Smooth muscle cell (in vitro differentiated cells): ENCODE measurements at regions not wholly inside any gene's neighbourhood (a gene's known extent, or its start where the extent isn't known, plus 50 kb on each side); places are given as distances from the start of the nearest gene placed in this dataset.

ENCODE experiments used
- DNase-seq: peaks from one replicate; lab custom pipeline; 2025; ENCODE audit not compliant: unreplicated experiment; lab: John Stamatoyannopoulos, UW
- H2AFZ ChIP-seq: fragments of 200-600 bp; sonication (generic); 2 replicates; pipeline ENCODE4 v1.6.0; 2016; ENCODE audit warnings: antibody characterized with exemption, low read depth, mild to moderate bottlenecking
- H3F3A ChIP-seq: fragments of 200-600 bp; sonication (generic); 2 replicates; pipeline ENCODE4 v1.6.0; 2017; ENCODE audit warnings: antibody characterized with exemption, low read depth
- H3K27ac ChIP-seq: fragments of 200-600 bp; sonication (generic); 2 replicates; pipeline ENCODE4 v1.5.1; 2016; ENCODE audit warnings: low read depth, mild to moderate bottlenecking
- H3K27me3 ChIP-seq: fragments of 200-600 bp; sonication (generic); 2 replicates; pipeline ENCODE4 v1.6.1; 2016; ENCODE audit warnings: low read depth, mild to moderate bottlenecking
- H3K36me3 ChIP-seq: fragments of 200-600 bp; sonication (generic); 2 replicates; pipeline ENCODE4 v1.5.1; 2016; ENCODE audit warnings: low read depth
- H3K4me1 ChIP-seq: fragments of 200-600 bp; sonication (generic); 2 replicates; pipeline ENCODE4 v1.5.1; 2016; ENCODE audit warnings: low read depth
- H3K4me2 ChIP-seq: fragments of 200-600 bp; sonication (generic); 2 replicates; pipeline ENCODE4 v1.6.0; 2016; ENCODE audit warnings: mild to moderate bottlenecking
- H3K4me3 ChIP-seq: fragments of 200-600 bp; sonication (generic); 2 replicates; pipeline ENCODE4 v1.5.1; 2016; ENCODE audit warnings: mild to moderate bottlenecking
- H3K79me2 ChIP-seq: fragments of 200-600 bp; sonication (generic); 2 replicates; pipeline ENCODE4 v1.6.0; 2016; ENCODE audit warnings: low read depth, mild to moderate bottlenecking
- H3K9ac ChIP-seq: fragments of 200-600 bp; sonication (generic); 2 replicates; pipeline ENCODE4 v1.6.0; 2016; ENCODE audit warnings: low read depth
- H3K9me3 ChIP-seq: fragments of 200-600 bp; sonication (generic); replicated peaks from 2 replicates; pipeline ENCODE4 v1.5.1; 2016; ENCODE audit warnings: low read depth
- H4K20me1 ChIP-seq: fragments of 200-600 bp; sonication (generic); 2 replicates; pipeline ENCODE4 v1.6.0; 2016; ENCODE audit warnings: low read depth
- CTCF ChIP-seq: fragments of 200-600 bp; sonication (generic); IDR thresholded peaks from 2 replicates; pipeline ENCODE4 v1.5.1; 2017; ENCODE audit warnings: borderline replicate concordance, mild to moderate bottlenecking, antibody characterized with exemption; ENCODE audit not compliant: insufficient read depth, poor library complexity, severe bottlenecking
- WGBS: methylation state at CpG from one replicate; pipeline ENCODE4 v1.1.7; 2016; ENCODE audit warnings: low lambda C conversion rate; 5-methylcytosine and 5-hydroxymethylcytosine counted together

GRCh38 chr22:48138855-48139254 is 1376.4 kb downstream of the TBC1D22A start:
- no peak for DNase-seq
- no peak overlapping the region for H3K4me3 ChIP-seq
- no peaks in the 10 kb centered on the region for H3K79me2 ChIP-seq
- no peaks in the 10 kb centered on the region for H3K4me1 ChIP-seq
- no peaks in the 10 kb centered on the region for H4K20me1 ChIP-seq
- no peaks in the 10 kb centered on the region for H3F3A ChIP-seq
- H3K27me3 ChIP-seq = no peaks in the 10 kb centered on the region
- H3K4me2 ChIP-seq = no peak overlapping the region
- H3K36me3 ChIP-seq = no peaks in the 10 kb centered on the region
- TF ChIP-seq CTCF = no peak
- 88% methylated on average over 11 of the region's 11 CpGs for WGBS
- H2AFZ ChIP-seq = no peak overlapping the region
- no peak overlapping the region for H3K9ac ChIP-seq
- H3K9me3 ChIP-seq = no peaks in the 10 kb centered on the region
- H3K27ac ChIP-seq = no peak overlapping the region

GRCh38 chr22:48138427-48138826 is 1376.0 kb downstream of the TBC1D22A start:
- Histone ChIP-seq H4K20me1 (no peaks in the 10 kb centered on the region), H2AFZ (no peak overlapping the region), H3K9ac (no peak overlapping the region), H3K4me1 (no peaks in the 10 kb centered on the region), H3K36me3 (no peaks in the 10 kb centered on the region), H3K27me3 (no peaks in the 10 kb centered on the region), H3K4me2 (no peak overlapping the region), H3K4me3 (no peak overlapping the region), H3K79me2 (no peaks in the 10 kb centered on the region), H3K9me3 (no peaks in the 10 kb centered on the region), H3K27ac (no peak overlapping the region), H3F3A (no peaks in the 10 kb centered on the region)
- 74% methylated on average over 3 of the region's 3 CpGs for WGBS
- no peak for DNase-seq
- no peak for TF ChIP-seq CTCF

- no peak overlapping the region for H3K27ac ChIP-seq
- no peaks in the 10 kb centered on the region for H3F3A ChIP-seq
- no peak overlapping the region for H2AFZ ChIP-seq
- H3K79me2 ChIP-seq = no peaks in the 10 kb centered on the region
- no peak for DNase-seq
- no peaks in the 10 kb centered on the region for H3K4me1 ChIP-seq
- no peaks in the 10 kb centered on the region for H3K36me3 ChIP-seq
- no peak overlapping the region for H3K9ac ChIP-seq
- H3K4me3 ChIP-seq = no peak overlapping the region
- no peak overlapping the region for H3K4me2 ChIP-seq
- no peaks in the 10 kb centered on the region for H4K20me1 ChIP-seq
- no peaks in the 10 kb centered on the region for H3K27me3 ChIP-seq
- TF ChIP-seq CTCF = no peak
- H3K9me3 ChIP-seq = no peaks in the 10 kb centered on the region
- WGBS = 54% methylated on average over 10 of the region's 10 CpGs
Observed at GRCh38 chr22:48137640-48138039, 1375.2 kb downstream of the TBC1D22A start.

- Histone ChIP-seq H3K79me2 (no peaks in the 10 kb centered on the region), H3K27me3 (no peaks in the 10 kb centered on the region), H3K4me1 (no peaks in the 10 kb centered on the region), H3K27ac (no peak overlapping the region), H2AFZ (no peak overlapping the region), H3F3A (no peaks in the 10 kb centered on the region), H3K4me2 (no peak overlapping the region), H4K20me1 (no peaks in the 10 kb centered on the region), H3K9ac (no peak overlapping the region), H3K36me3 (no peaks in the 10 kb centered on the region), H3K4me3 (no peak overlapping the region), H3K9me3 (no peaks in the 10 kb centered on the region)
- no peak for TF ChIP-seq CTCF
- DNase-seq = no peak
- WGBS = 91% methylated on average over 8 of the region's 8 CpGs
Observed at GRCh38 chr22:48135592-48135991, 1373.1 kb downstream of the TBC1D22A start.
